Tibial nerve (tissue), 4 donors: ENCODE measurements at regions not wholly inside any gene's neighbourhood (a gene's known extent, or its start where the extent isn't known, plus 50 kb on each side); places are given as distances from the start of the nearest gene placed in this dataset.

ENCODE experiments used
- DNase-seq, 2 donors: peaks; one replicate each; pipeline ENCODE4 v3.0.0-alpha.2; 2019; ENCODE audit warnings: low spot score in 2 of 2
- H3K27ac ChIP-seq, 4 donors: fragments of 200-600 bp; sonication (generic) in 3 of 4; one replicate each; pipeline ENCODE4 v1.5.1; 2017 to 2019; ENCODE audit warnings: mild to moderate bottlenecking in 1 of 4
- H3K27me3 ChIP-seq, 2 donors: fragments of 200-600 bp; sonication (generic) in 1 of 2; one replicate each; pipeline versions ENCODE4 v1.5.1 to v1.6.0; 2017 to 2019
- H3K36me3 ChIP-seq, 3 donors: fragments of 200-600 bp; sonication (generic); one replicate each; pipeline ENCODE4 v1.5.1; 2018 to 2019
- H3K4me1 ChIP-seq, 4 donors: fragments of 200-600 bp; sonication (generic) in 3 of 4; one replicate each; pipeline ENCODE4 v1.5.1; 2017 to 2019
- H3K4me3 ChIP-seq, 4 donors: fragments of 200-600 bp; sonication (generic) in 3 of 4; one replicate each; pipeline ENCODE4 v1.5.1; 2017 to 2019; ENCODE audit warnings: mild to moderate bottlenecking in 1 of 4, moderate library complexity in 1 of 4
- H3K9me3 ChIP-seq, 4 donors: fragments of 200-600 bp; sonication (generic) in 3 of 4; one replicate each; pipeline ENCODE4 v1.5.1; 2017 to 2019
- CTCF ChIP-seq, 5 experiments: fragments of 200-600 bp in 3 of 5; fragments of 450-650 bp in 2 of 5; sonication (generic) in 3 of 5; IDR thresholded peaks; one replicate each; pipeline ENCODE4 v1.5.1; 2016 to 2019; ENCODE audit warnings: antibody characterized with exemption in 5 of 5, mild to moderate bottlenecking in 3 of 5, moderate library complexity in 2 of 5
- EP300 ChIP-seq, 2 donors: sonication (generic); formaldehyde crosslinking; IDR thresholded peaks; one replicate each; pipeline ENCODE4 v1.6.1; 2017; ENCODE audit warnings: antibody characterized with exemption in 2 of 2, mild to moderate bottlenecking in 1 of 2
- POLR2A ChIP-seq, 2 donors: fragments of 450-650 bp; IDR thresholded peaks; one replicate each; pipeline ENCODE4 v1.6.1; 2017; ENCODE audit warnings: antibody characterized with exemption in 2 of 2, mild to moderate bottlenecking in 2 of 2, moderate library complexity in 2 of 2
- WGBS, 2 donors: methylation state at CpG; one replicate each; pipeline ENCODE4 v1.1.5; 2018; 5-methylcytosine and 5-hydroxymethylcytosine counted together

DNA sequence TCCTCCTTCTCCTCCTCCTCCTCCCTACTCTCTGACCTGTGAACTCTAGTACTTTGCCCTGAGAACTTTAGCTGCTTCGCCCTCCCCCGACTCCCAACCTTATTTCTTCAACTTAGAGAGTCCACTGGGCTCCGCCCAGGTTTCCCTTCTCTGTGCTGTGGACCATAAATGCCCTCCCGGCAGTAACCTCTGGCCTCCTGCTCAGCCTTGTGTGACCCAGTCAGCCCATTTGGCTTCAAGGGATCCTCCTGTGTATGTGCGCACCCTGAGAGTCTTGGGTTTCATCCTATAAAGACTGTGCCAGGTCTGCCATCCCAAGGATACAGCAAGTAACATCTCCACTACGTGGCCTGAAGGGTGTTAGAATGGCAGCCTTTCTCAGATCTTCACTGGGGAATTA, 275.6 kb upstream of the C16orf82 start:
- Histone ChIP-seq H3K9me3 (no peaks in the 10 kb centered on the region), H3K4me3 (no peak overlapping the region), H3K36me3 (no peaks in the 10 kb centered on the region), H3K4me1 (no peaks in the 10 kb centered on the region), H3K27me3 (no peaks in the 10 kb centered on the region), H3K27ac (no peak overlapping the region)
- 60 to 66% methylated on average over 5 to 6 of the region's 6 CpGs for WGBS, 2 donors
- no peak for DNase-seq
- no peak for TF ChIP-seq CTCF (IDR thresholded peaks at IDR 0.05)
- TF ChIP-seq EP300 (IDR thresholded peaks at IDR 0.05): no peak
- TF ChIP-seq POLR2A (IDR thresholded peaks at IDR 0.05): no peak

DNA sequence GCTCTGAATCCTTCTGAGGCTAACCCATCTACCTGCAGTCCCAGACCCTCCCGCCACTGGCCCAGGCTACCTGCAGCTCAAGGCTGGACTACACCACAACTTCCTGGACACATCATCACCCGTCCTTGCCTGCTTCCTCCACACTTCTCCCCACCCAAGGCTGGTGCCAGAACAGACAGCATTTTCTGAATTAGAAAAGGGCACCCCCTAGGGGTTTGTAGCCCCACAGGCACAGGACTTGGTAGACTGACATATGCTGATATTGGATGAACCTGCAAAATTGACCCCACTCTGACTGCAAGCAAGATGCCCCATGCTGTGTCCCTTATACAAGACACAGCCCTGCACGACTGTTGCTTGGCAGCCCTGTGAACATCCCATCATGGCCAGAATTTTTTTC, 271.5 kb upstream of the C16orf82 start:
- Histone ChIP-seq H3K27me3 (no peaks in the 10 kb centered on the region), H3K9me3 (no peaks in the 10 kb centered on the region), H3K4me3 (no peak overlapping the region), H3K4me1 (no peaks in the 10 kb centered on the region), H3K36me3 (no peaks in the 10 kb centered on the region), H3K27ac (no peak overlapping the region)
- 45 to 64% methylated on average over 3 of the region's 3 CpGs for WGBS, 2 donors
- no peak for TF ChIP-seq POLR2A (IDR thresholded peaks at IDR 0.05)
- no peak for TF ChIP-seq EP300 (IDR thresholded peaks at IDR 0.05)
- TF ChIP-seq CTCF (IDR thresholded peaks at IDR 0.05): no peak
- no peak for DNase-seq

- Histone ChIP-seq H3K27ac (no peak overlapping the region), H3K36me3 (no peaks in the 10 kb centered on the region), H3K9me3 (no peaks in the 10 kb centered on the region), H3K4me1 (no peaks in the 10 kb centered on the region), H3K27me3 (no peaks in the 10 kb centered on the region), H3K4me3 (no peak overlapping the region)
- 83 to 89% methylated on average over 3 of the region's 3 CpGs for WGBS, 2 donors
- TF ChIP-seq CTCF (IDR thresholded peaks at IDR 0.05) (no peak), EP300 (IDR thresholded peaks at IDR 0.05) (no peak)
- no peak for DNase-seq
Measured at GRCh38 chr16:26801628-26802027, 265.1 kb upstream of the C16orf82 start.

- Histone ChIP-seq H3K27me3 (no peaks in the 10 kb centered on the region), H3K4me3 (no peak overlapping the region), H3K36me3 (no peaks in the 10 kb centered on the region), H3K27ac (no peak overlapping the region), H3K4me1 (no peaks in the 10 kb centered on the region), H3K9me3 (no peaks in the 10 kb centered on the region)
- 23 to 29% methylated on average over 4 of the region's 4 CpGs for WGBS, 2 donors
- TF ChIP-seq EP300 (IDR thresholded peaks at IDR 0.05) (no peak), POLR2A (IDR thresholded peaks at IDR 0.05) (no peak), CTCF (IDR thresholded peaks at IDR 0.05) (no peak)
- no peak for DNase-seq
Measured at GRCh38 chr16:26802440-26802839, 264.3 kb upstream of the C16orf82 start.

- Histone ChIP-seq H3K36me3 (no peaks in the 10 kb centered on the region), H3K27me3 (no peaks in the 10 kb centered on the region), H3K9me3 (no peaks in the 10 kb centered on the region), H3K4me1 (no peaks in the 10 kb centered on the region), H3K27ac (no peak overlapping the region), H3K4me3 (no peak overlapping the region)
- TF ChIP-seq POLR2A (IDR thresholded peaks at IDR 0.05) (no peak), EP300 (IDR thresholded peaks at IDR 0.05) (no peak)
- DNase-seq: no peak
Measured at GRCh38 chr16:26802965-26803364, 263.8 kb upstream of the C16orf82 start.

DNA sequence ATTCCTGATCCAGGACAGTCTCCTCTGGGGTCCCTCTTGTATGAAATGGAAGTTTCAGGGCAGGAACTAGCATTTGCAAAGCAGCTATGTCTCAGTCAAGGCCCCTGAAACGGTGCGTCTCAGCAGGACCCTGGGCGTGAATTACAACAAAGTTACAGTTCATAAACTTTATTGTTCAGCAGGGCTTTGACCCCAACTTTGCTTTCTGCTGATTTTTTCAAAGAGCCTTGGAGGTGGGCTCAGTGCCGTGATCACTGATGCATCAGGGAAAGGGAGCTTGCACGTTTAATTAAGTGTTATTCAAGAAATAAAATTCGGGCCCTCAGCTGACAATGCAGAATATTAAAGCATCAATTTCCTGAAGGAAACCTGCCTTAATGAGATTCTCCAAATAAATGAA, 260.1 kb upstream of the C16orf82 start:
- no peaks in the 10 kb centered on the region for H3K4me1 ChIP-seq
- DNase-seq: no peak
- H3K27me3 ChIP-seq: no peaks in the 10 kb centered on the region
- H3K4me3 ChIP-seq: no peak overlapping the region
- 53 to 69% methylated on average over 6 of the region's 6 CpGs for WGBS, 2 donors
- TF ChIP-seq CTCF (IDR thresholded peaks at IDR 0.05) (no peak), POLR2A (IDR thresholded peaks at IDR 0.05) (no peak), EP300 (IDR thresholded peaks at IDR 0.05) (no peak)
- H3K27ac ChIP-seq: no peak overlapping the region
- no peaks in the 10 kb centered on the region for H3K36me3 ChIP-seq
- no peaks in the 10 kb centered on the region for H3K9me3 ChIP-seq
